CD4-positive, CD25-positive, alpha-beta regulatory T cell (primary cell): ENCODE measurements at regions not wholly inside any gene's neighbourhood (a gene's known extent, or its start where the extent isn't known, plus 50 kb on each side); places are given as distances from the start of the nearest gene placed in this dataset.

Experiments
- ATAC-seq, 2 donors: fragments of 150-1000 bp; cut with Tn5 transposase; one replicate each; pipeline ENCODE4 v1.10.0; 2021; ENCODE audit warnings: low read depth in 2 of 2, moderate number of reproducible peaks in 2 of 2, moderate library complexity in 1 of 2
- DNase-seq, 3 donors: peaks; one replicate each; pipeline versions ENCODE4 v3.0.0 to v3.0.0-alpha.2; 2012 to 2022; ENCODE audit warnings: mixed read lengths in 1 of 3
- H3K27ac ChIP-seq: one replicate; pipeline ENCODE4 v1.7.0; 2013; ENCODE audit warnings: mild to moderate bottlenecking, low read length; ENCODE audit not compliant: insufficient read depth, poor library complexity, severe bottlenecking
- H3K27me3 ChIP-seq: one replicate; pipeline ENCODE4 v1.7.0; 2013; ENCODE audit warnings: low read length; ENCODE audit not compliant: control insufficient read depth, insufficient read depth
- H3K36me3 ChIP-seq: one replicate; pipeline ENCODE4 v1.7.0; 2013; ENCODE audit warnings: mild to moderate bottlenecking, low read length, moderate library complexity; ENCODE audit not compliant: control insufficient read depth, insufficient read depth
- H3K4me1 ChIP-seq: 2 replicates; pipeline ENCODE4 v1.7.0; 2013; ENCODE audit warnings: mild to moderate bottlenecking, low read length; ENCODE audit not compliant: insufficient read depth, control insufficient read depth, poor library complexity, severe bottlenecking
- H3K4me3 ChIP-seq: one replicate; pipeline ENCODE4 v1.7.0; 2013; ENCODE audit warnings: low read depth, mild to moderate bottlenecking, low read length, moderate library complexity
- H3K9me3 ChIP-seq, 2 experiments: 1 replicate in 1 of 2; 2 replicates in 1 of 2; pipeline ENCODE4 v1.7.0; 2013; ENCODE audit warnings: low read length in 2 of 2, mild to moderate bottlenecking in 1 of 2, moderate library complexity in 1 of 2; ENCODE audit not compliant: control insufficient read depth in 2 of 2
- H3K27ac Mint-ChIP-seq, 3 donors: one replicate each; pipeline ENCODE4 v1.8.0; 2020 to 2022; ENCODE audit warnings: mild to moderate bottlenecking in 3 of 3, mixed read lengths in 3 of 3, moderate library complexity in 2 of 3
- H3K27me3 Mint-ChIP-seq: one replicate; pipeline ENCODE4 v1.8.0; 2022; ENCODE audit warnings: mild to moderate bottlenecking, mixed read lengths
- H3K36me3 Mint-ChIP-seq: one replicate; pipeline ENCODE4 v1.8.0; 2020; ENCODE audit warnings: mixed read lengths
- H3K4me1 Mint-ChIP-seq, 4 donors: one replicate each; pipeline ENCODE4 v1.8.0; 2020 to 2022; ENCODE audit warnings: mixed read lengths in 4 of 4, mild to moderate bottlenecking in 1 of 4
- H3K4me3 Mint-ChIP-seq, 4 donors: one replicate each; pipeline ENCODE4 v1.8.0; 2020 to 2022; ENCODE audit warnings: mild to moderate bottlenecking in 4 of 4, mixed read lengths in 4 of 4, moderate library complexity in 3 of 4
- H3K9me3 Mint-ChIP-seq, 7 donors: one replicate each; pipeline ENCODE4 v1.8.0; 2020 to 2022; ENCODE audit warnings: mixed read lengths in 7 of 7, mild to moderate bottlenecking in 3 of 7, moderate library complexity in 2 of 7

DNA sequence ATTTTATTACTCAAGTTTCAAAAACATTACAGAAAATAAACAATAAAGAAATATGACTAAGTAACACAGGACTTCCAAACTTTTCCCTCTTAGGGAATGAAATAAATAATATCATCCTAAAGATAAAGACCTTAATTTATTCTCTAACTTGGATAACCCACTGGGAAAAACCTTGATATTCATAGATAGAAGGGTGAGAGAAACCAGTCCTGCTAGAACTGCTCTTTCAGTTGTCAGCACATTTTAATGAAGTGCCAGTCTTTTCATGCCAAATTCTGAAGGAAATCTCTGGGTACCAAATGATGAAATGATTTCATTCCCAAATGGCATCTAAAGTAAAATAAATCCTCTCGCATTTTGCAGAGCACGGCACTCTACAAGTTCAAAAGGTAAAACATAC lies 114.5 kb upstream of the SMIM30 start:
- Mint-ChIP-seq H3K27ac (no peak overlapping the region), H3K4me1 (no peaks in the 10 kb centered on the region), H3K36me3 (no peaks in the 10 kb centered on the region), H3K4me3 (no peak overlapping the region), H3K27me3 (no peaks in the 10 kb centered on the region), H3K9me3 (peaks cover 0 to 10% (median 3%) of the 10 kb centered on the region in 7 donors)
- Histone ChIP-seq H3K4me3 (no peak overlapping the region), H3K36me3 (no peaks in the 10 kb centered on the region), H3K9me3 (no peaks in the 10 kb centered on the region), H3K27ac (no peak overlapping the region), H3K27me3 (no peaks in the 10 kb centered on the region), H3K4me1 (no peaks in the 10 kb centered on the region)
- ATAC-seq (no peak), DNase-seq (no peak)

DNA sequence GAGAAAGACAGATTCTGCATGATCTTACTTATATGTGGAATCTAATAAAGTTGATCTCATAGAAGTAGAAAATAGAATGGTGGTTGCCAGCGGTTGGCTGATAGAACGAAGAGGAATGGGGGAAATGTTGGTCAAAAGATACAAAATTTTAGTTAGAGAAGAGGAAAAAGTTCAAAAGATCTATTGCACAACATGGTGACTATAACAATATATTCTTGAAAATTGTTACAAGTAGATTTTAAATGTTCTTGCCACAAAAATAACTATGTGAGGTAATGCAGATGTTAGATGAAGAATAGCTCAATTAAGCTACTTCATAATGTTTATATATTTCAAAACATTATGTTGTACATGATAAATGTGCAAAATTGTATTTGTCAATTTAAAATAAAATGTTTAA lies 112.3 kb upstream of the SMIM30 start:
- H3K27ac Mint-ChIP-seq: no peak overlapping the region
- Histone ChIP-seq H3K4me3 (no peak overlapping the region), H3K9me3 (no peaks in the 10 kb centered on the region), H3K4me1 (no peaks in the 10 kb centered on the region), H3K27me3 (no peaks in the 10 kb centered on the region), H3K27ac (no peak overlapping the region), H3K36me3 (no peaks in the 10 kb centered on the region)
- H3K4me1 Mint-ChIP-seq: no peaks in the 10 kb centered on the region
- no peak for DNase-seq
- no peak overlapping the region for H3K4me3 Mint-ChIP-seq
- no peaks in the 10 kb centered on the region for H3K27me3 Mint-ChIP-seq
- no peak for ATAC-seq
- no peaks in the 10 kb centered on the region for H3K36me3 Mint-ChIP-seq
- H3K9me3 Mint-ChIP-seq: peaks cover 0 to 8% (median 2%) of the 10 kb centered on the region in 7 donors

DNA sequence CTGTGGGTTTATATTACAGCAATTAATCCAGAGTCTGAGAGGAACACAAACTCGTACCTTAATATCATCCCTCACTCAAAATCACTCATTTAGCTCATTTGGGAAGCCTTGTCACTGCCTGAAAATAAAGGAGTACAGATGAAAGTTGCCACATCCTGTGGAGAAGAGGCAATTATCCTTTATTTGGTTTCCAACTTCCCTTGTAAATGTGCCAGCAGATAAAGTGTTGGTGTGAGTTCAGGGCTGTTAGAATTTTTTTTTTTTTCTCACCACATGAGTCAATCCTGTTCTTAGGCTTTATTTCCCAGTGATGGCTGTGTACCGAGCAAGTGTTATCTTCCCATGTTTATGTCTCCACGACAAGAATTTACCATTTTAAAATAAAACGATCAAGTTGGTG lies 99.0 kb upstream of the SMIM30 start:
- DNase-seq (no peak), ATAC-seq (no peak)
- Mint-ChIP-seq H3K27me3 (no peaks in the 10 kb centered on the region), H3K36me3 (no peaks in the 10 kb centered on the region), H3K4me1 (no peaks in the 10 kb centered on the region), H3K4me3 (no peak overlapping the region), H3K27ac (no peak overlapping the region), H3K9me3 (peaks cover 0 to 2% (median 0%) of the 10 kb centered on the region in 7 donors)
- H3K9me3 ChIP-seq: no peaks in the 10 kb centered on the region
- H3K4me1 ChIP-seq: no peaks in the 10 kb centered on the region
- H3K27ac ChIP-seq: no peak overlapping the region
- H3K4me3 ChIP-seq: no peak overlapping the region
- H3K27me3 ChIP-seq: no peaks in the 10 kb centered on the region
- H3K36me3 ChIP-seq: no peaks in the 10 kb centered on the region

DNA sequence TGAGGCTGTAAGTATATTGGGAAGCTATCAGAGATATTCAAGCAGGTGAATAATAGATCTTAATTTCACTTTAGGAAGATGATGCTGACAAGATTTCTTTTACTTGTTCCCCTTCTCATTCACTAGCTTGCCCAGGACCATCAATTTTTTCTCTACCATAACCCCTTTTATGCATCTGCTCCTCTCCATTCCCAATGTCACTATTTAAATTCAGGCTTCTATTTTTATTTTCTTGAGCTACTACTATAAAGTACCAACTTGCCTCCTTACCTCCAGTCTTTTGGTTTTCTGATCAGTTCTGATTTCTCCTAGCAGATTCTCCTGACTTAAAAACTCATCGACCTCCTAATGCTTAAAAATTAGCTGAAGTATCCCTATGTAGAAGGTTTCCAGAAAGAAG lies 97.7 kb upstream of the SMIM30 start:
- H3K27ac ChIP-seq: no peak overlapping the region
- DNase-seq (no peak), ATAC-seq (no peak)
- no peaks in the 10 kb centered on the region for H3K36me3 Mint-ChIP-seq
- no peak overlapping the region for H3K4me3 Mint-ChIP-seq
- no peaks in the 10 kb centered on the region for H3K27me3 Mint-ChIP-seq
- H3K9me3 Mint-ChIP-seq: peaks cover 0 to under 1% (median 0%) of the 10 kb centered on the region in 7 donors
- no peaks in the 10 kb centered on the region for H3K4me1 Mint-ChIP-seq
- H3K36me3 ChIP-seq: no peaks in the 10 kb centered on the region
- H3K9me3 ChIP-seq: no peaks in the 10 kb centered on the region
- no peak overlapping the region for H3K27ac Mint-ChIP-seq
- no peaks in the 10 kb centered on the region for H3K4me1 ChIP-seq
- H3K4me3 ChIP-seq: no peak overlapping the region
- no peaks in the 10 kb centered on the region for H3K27me3 ChIP-seq

DNA sequence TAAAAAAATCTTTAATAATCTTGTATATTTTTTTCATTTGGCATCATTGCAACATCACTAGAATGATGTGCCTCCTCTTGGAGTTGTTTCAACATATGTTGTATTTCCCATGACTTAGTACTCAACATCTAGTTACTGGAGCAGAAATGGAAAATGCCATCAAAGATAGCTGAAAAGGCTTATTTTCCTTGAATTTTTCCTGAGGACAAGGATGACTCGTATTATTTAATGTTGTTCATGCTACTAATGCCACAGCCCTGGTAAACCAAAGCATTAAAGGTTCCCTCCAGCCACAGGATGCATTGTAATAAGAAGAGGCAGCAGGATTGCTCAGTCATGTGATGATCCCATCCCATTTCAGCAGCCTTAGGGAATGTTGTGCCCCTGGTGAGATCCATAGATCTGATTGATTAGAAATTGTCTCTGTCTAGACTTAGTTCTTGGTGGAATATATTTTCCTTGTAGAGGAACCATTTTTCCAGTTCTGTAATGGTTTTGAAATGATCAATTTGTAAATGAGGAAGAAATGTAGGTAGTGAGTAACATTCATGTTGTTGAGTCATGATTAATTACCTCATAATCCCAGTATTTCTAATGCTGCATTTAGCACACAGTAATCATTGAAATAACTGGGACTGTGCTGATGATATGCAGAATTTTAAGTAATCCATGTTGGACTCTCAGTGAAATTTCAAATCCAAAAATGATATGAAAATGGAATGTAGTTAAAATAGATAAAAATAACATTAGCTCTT lies 91.3 kb upstream of the SMIM30 start:
- no peak overlapping the region for H3K27ac Mint-ChIP-seq

DNA sequence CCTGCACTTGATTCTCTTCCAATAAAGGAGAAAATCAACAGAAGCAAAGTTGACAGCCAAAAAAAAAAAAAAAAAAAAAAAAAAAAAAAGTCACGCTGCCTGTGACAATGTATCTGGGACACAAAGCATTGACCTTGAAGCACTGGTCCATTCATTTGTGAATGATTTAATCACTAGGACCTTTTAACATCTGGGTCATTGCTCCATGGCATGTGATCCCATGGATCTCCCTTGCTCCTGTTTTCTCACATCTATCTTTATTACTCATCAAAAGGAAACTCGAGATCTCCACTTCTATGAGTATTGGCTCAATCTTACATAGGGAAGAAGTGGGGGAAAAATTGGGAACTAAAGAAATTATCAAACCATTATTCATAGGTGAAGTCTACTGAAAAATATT lies 89.6 kb upstream of the SMIM30 start:
- no peak for DNase-seq
- no peaks in the 10 kb centered on the region for H3K4me1 ChIP-seq
- Mint-ChIP-seq H3K27ac (no peak overlapping the region), H3K4me1 (no peaks in the 10 kb centered on the region), H3K27me3 (no peaks in the 10 kb centered on the region), H3K4me3 (no peak overlapping the region), H3K9me3 (peaks cover 0 to 1% (median 0%) of the 10 kb centered on the region in 7 donors), H3K36me3 (no peaks in the 10 kb centered on the region)
- no peaks in the 10 kb centered on the region for H3K36me3 ChIP-seq
- no peak for ATAC-seq
- no peak overlapping the region for H3K4me3 ChIP-seq
- H3K27me3 ChIP-seq: no peaks in the 10 kb centered on the region
- no peak overlapping the region for H3K27ac ChIP-seq
- no peaks in the 10 kb centered on the region for H3K9me3 ChIP-seq

More for the DNA sequence above, 91.3 kb upstream of the SMIM30 start:
- H3K27me3 Mint-ChIP-seq: no peaks in the 10 kb centered on the region
- H3K36me3 ChIP-seq: no peaks in the 10 kb centered on the region
- no peak overlapping the region for H3K27ac ChIP-seq
- H3K9me3 Mint-ChIP-seq: peaks cover 0 to 1% (median 0%) of the 10 kb centered on the region in 7 donors
- no peaks in the 10 kb centered on the region for H3K4me1 Mint-ChIP-seq
- no peaks in the 10 kb centered on the region for H3K9me3 ChIP-seq
- H3K4me1 ChIP-seq: no peaks in the 10 kb centered on the region
- no peak for ATAC-seq
- H3K4me3 Mint-ChIP-seq: no peak overlapping the region
- no peaks in the 10 kb centered on the region for H3K36me3 Mint-ChIP-seq
- DNase-seq: no peak
- H3K27me3 ChIP-seq: no peaks in the 10 kb centered on the region
- H3K4me3 ChIP-seq: no peak overlapping the region

DNA sequence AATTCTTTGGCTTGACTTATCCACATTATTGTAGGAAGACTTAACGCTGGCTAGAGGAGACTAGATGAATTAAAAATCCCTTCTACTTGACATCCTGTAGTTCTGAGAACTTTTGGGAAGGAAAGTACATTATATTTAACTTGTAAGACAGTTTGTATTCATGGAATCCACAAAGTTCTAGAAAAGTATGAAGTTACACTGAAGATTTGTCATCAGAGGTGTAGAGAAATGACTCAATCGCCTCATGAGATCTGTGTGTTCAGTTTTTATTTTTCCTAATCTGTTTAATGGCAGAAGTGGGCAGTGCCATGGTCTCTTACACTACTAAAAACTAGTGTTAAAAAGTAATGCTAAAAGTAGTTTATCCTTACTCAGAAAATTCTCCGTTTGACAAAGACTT lies 89.1 kb upstream of the SMIM30 start:
- ATAC-seq (no peak), DNase-seq (no peak)
- H3K36me3 ChIP-seq: no peaks in the 10 kb centered on the region
- H3K4me3 ChIP-seq: no peak overlapping the region
- Mint-ChIP-seq H3K36me3 (no peaks in the 10 kb centered on the region), H3K4me3 (no peak overlapping the region), H3K9me3 (peaks cover 0 to 1% (median 0%) of the 10 kb centered on the region in 7 donors), H3K27me3 (no peaks in the 10 kb centered on the region), H3K27ac (no peak overlapping the region), H3K4me1 (no peaks in the 10 kb centered on the region)
- no peak overlapping the region for H3K27ac ChIP-seq
- no peaks in the 10 kb centered on the region for H3K27me3 ChIP-seq
- H3K9me3 ChIP-seq: no peaks in the 10 kb centered on the region
- no peaks in the 10 kb centered on the region for H3K4me1 ChIP-seq

DNA sequence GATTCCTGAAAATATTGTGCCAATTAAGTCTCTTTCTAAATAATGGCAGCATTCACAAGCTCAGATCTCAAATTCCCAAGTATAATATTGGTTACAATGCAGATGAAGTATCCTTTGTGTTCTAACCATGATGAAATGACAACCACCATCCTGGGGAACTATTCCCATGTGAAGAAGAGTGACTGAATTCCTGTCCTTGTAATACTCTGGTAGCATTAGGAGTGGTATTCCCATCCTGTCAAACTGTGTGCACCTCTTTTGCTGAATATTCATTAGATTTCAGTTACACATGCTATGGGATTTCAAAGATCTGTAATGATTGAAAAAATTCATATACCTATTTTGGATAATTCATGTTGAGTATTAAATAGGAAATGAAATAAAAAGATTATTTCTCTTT lies 86.1 kb upstream of the SMIM30 start:
- ATAC-seq (no peak), DNase-seq (no peak)
- Mint-ChIP-seq H3K27me3 (no peaks in the 10 kb centered on the region), H3K4me1 (no peaks in the 10 kb centered on the region), H3K9me3 (peaks cover 0 to 3% (median 0%) of the 10 kb centered on the region in 7 donors), H3K4me3 (no peak overlapping the region), H3K36me3 (no peaks in the 10 kb centered on the region), H3K27ac (no peak overlapping the region)
- Histone ChIP-seq H3K4me1 (no peaks in the 10 kb centered on the region), H3K27ac (no peak overlapping the region), H3K9me3 (no peaks in the 10 kb centered on the region), H3K27me3 (no peaks in the 10 kb centered on the region), H3K36me3 (no peaks in the 10 kb centered on the region), H3K4me3 (no peak overlapping the region)
